Smooth muscle cell (in vitro differentiated cells): ENCODE measurements at regions not wholly inside any gene's neighbourhood (a gene's known extent, or its start where the extent isn't known, plus 50 kb on each side); places are given as distances from the start of the nearest gene placed in this dataset.

Experiments
- DNase-seq: peaks from one replicate; lab custom pipeline; 2025; ENCODE audit not compliant: unreplicated experiment; lab: John Stamatoyannopoulos, UW
- H2AFZ ChIP-seq: fragments of 200-600 bp; sonication (generic); 2 replicates; pipeline ENCODE4 v1.6.0; 2016; ENCODE audit warnings: antibody characterized with exemption, low read depth, mild to moderate bottlenecking
- H3F3A ChIP-seq: fragments of 200-600 bp; sonication (generic); 2 replicates; pipeline ENCODE4 v1.6.0; 2017; ENCODE audit warnings: antibody characterized with exemption, low read depth
- H3K27ac ChIP-seq: fragments of 200-600 bp; sonication (generic); 2 replicates; pipeline ENCODE4 v1.5.1; 2016; ENCODE audit warnings: low read depth, mild to moderate bottlenecking
- H3K27me3 ChIP-seq: fragments of 200-600 bp; sonication (generic); 2 replicates; pipeline ENCODE4 v1.6.1; 2016; ENCODE audit warnings: low read depth, mild to moderate bottlenecking
- H3K36me3 ChIP-seq: fragments of 200-600 bp; sonication (generic); 2 replicates; pipeline ENCODE4 v1.5.1; 2016; ENCODE audit warnings: low read depth
- H3K4me1 ChIP-seq: fragments of 200-600 bp; sonication (generic); 2 replicates; pipeline ENCODE4 v1.5.1; 2016; ENCODE audit warnings: low read depth
- H3K4me2 ChIP-seq: fragments of 200-600 bp; sonication (generic); 2 replicates; pipeline ENCODE4 v1.6.0; 2016; ENCODE audit warnings: mild to moderate bottlenecking
- H3K4me3 ChIP-seq: fragments of 200-600 bp; sonication (generic); 2 replicates; pipeline ENCODE4 v1.5.1; 2016; ENCODE audit warnings: mild to moderate bottlenecking
- H3K79me2 ChIP-seq: fragments of 200-600 bp; sonication (generic); 2 replicates; pipeline ENCODE4 v1.6.0; 2016; ENCODE audit warnings: low read depth, mild to moderate bottlenecking
- H3K9ac ChIP-seq: fragments of 200-600 bp; sonication (generic); 2 replicates; pipeline ENCODE4 v1.6.0; 2016; ENCODE audit warnings: low read depth
- H3K9me3 ChIP-seq: fragments of 200-600 bp; sonication (generic); replicated peaks from 2 replicates; pipeline ENCODE4 v1.5.1; 2016; ENCODE audit warnings: low read depth
- H4K20me1 ChIP-seq: fragments of 200-600 bp; sonication (generic); 2 replicates; pipeline ENCODE4 v1.6.0; 2016; ENCODE audit warnings: low read depth
- CTCF ChIP-seq: fragments of 200-600 bp; sonication (generic); IDR thresholded peaks from 2 replicates; pipeline ENCODE4 v1.5.1; 2017; ENCODE audit warnings: borderline replicate concordance, mild to moderate bottlenecking, antibody characterized with exemption; ENCODE audit not compliant: insufficient read depth, poor library complexity, severe bottlenecking
- WGBS: methylation state at CpG from one replicate; pipeline ENCODE4 v1.1.7; 2016; ENCODE audit warnings: low lambda C conversion rate; 5-methylcytosine and 5-hydroxymethylcytosine counted together

DNA sequence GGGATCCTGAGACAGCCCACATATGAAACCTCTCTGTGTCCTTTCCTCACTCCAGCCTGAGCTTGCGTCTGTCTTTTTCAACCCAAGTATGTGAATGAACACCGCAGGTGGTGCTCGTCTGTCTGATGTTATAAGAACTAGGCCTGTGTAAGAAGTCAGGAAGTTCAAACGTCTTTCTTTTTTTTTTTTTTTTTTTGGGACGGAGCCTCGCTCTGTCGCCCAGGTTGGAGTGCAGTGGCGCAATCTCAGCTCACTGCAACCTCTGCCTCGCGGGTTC is 92.3 kb downstream of the ANKRD10 start:
- no peaks in the 10 kb centered on the region for H3K36me3 ChIP-seq
- no peaks in the 10 kb centered on the region for H3K4me1 ChIP-seq
- H3K4me2 ChIP-seq = no peak overlapping the region
- H3K27ac ChIP-seq = no peak overlapping the region
- 96% methylated on average over 7 of the region's 10 CpGs for WGBS
- H3K27me3 ChIP-seq = no peaks in the 10 kb centered on the region
- H3K9me3 ChIP-seq = no peaks in the 10 kb centered on the region
- no peak for DNase-seq
- H3F3A ChIP-seq = no peaks in the 10 kb centered on the region
- TF ChIP-seq CTCF = no peak
- H4K20me1 ChIP-seq = no peaks in the 10 kb centered on the region
- no peak overlapping the region for H3K4me3 ChIP-seq
- H3K9ac ChIP-seq = no peak overlapping the region
- no peak overlapping the region for H2AFZ ChIP-seq
- H3K79me2 ChIP-seq = no peaks in the 10 kb centered on the region

- WGBS = 92% methylated on average over 13 of the region's 13 CpGs
- H3K4me1 ChIP-seq = no peaks in the 10 kb centered on the region
- H3K4me3 ChIP-seq = no peak overlapping the region
- H3K9me3 ChIP-seq = no peaks in the 10 kb centered on the region
- no peak overlapping the region for H3K9ac ChIP-seq
- H3F3A ChIP-seq = no peaks in the 10 kb centered on the region
- DNase-seq = no peak
- H3K4me2 ChIP-seq = no peak overlapping the region
- H3K27me3 ChIP-seq = no peaks in the 10 kb centered on the region
- H2AFZ ChIP-seq = no peak overlapping the region
- no peaks in the 10 kb centered on the region for H3K36me3 ChIP-seq
- no peaks in the 10 kb centered on the region for H4K20me1 ChIP-seq
- no peaks in the 10 kb centered on the region for H3K79me2 ChIP-seq
- no peak for TF ChIP-seq CTCF
- no peak overlapping the region for H3K27ac ChIP-seq
Observed at GRCh38 chr13:110824702-110825300, 90.1 kb downstream of the ANKRD10 start.

DNA sequence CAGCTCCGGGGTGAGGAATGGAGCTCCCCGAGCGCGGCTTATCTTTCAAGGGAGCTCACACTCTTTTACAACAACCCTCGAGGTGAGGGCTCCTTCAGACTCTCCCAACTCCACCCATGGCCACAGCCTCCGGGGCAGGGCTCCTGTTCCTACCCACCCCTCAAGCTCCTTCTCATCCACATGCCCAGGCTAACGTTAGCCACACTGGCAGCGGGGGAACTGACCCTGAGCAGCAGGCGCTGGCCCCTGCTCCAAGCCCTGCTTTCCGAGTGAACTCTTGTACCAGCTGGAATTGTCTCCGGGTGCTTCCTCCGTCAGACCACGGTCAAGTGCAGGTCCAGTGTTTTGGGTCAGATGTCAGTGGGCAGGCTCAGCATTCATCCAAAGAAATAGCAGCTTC is 89.4 kb downstream of the ANKRD10 start:
- Histone ChIP-seq H3K9ac (no peak overlapping the region), H3K9me3 (no peaks in the 10 kb centered on the region), H3K79me2 (no peaks in the 10 kb centered on the region), H3K27ac (no peak overlapping the region), H3F3A (no peaks in the 10 kb centered on the region), H3K4me2 (no peak overlapping the region), H3K4me3 (no peak overlapping the region), H3K4me1 (no peaks in the 10 kb centered on the region), H4K20me1 (no peaks in the 10 kb centered on the region), H2AFZ (no peak overlapping the region), H3K36me3 (no peaks in the 10 kb centered on the region), H3K27me3 (no peaks in the 10 kb centered on the region)
- DNase-seq = no peak
- 88% methylated on average over 13 of the region's 13 CpGs for WGBS
- TF ChIP-seq CTCF = no peak

DNA sequence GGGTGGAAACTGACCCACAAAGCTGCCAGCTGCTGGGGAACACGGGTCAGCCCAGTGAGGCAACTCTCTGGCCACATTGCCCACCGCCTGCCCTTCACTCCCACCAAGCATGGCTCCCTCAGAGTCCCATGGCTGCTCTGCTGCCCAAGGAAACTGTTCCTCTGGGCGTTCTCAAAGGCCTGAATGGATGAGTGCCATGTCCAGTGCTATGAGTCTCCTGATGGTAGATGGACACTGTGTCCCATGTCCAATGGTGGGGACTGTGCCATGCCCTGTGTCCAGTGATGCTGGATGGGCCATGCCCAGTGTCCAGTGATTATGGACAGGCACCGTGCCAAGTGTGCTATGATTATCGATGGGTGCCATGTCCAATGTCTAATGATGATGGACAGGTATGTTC is 88.8 kb downstream of the ANKRD10 start:
- H3K27me3 ChIP-seq = no peaks in the 10 kb centered on the region
- H3K4me2 ChIP-seq = no peak overlapping the region
- H3K9ac ChIP-seq = no peak overlapping the region
- H3K9me3 ChIP-seq = no peaks in the 10 kb centered on the region
- H2AFZ ChIP-seq = no peak overlapping the region
- H3K4me3 ChIP-seq = no peak overlapping the region
- H4K20me1 ChIP-seq = no peaks in the 10 kb centered on the region
- no peak for TF ChIP-seq CTCF
- H3K27ac ChIP-seq = no peak overlapping the region
- no peaks in the 10 kb centered on the region for H3K4me1 ChIP-seq
- DNase-seq = no peak
- no peaks in the 10 kb centered on the region for H3F3A ChIP-seq
- H3K36me3 ChIP-seq = no peaks in the 10 kb centered on the region
- no peaks in the 10 kb centered on the region for H3K79me2 ChIP-seq
- WGBS = 92% methylated on average over 5 of the region's 5 CpGs
